ENCODE measurements at regions not wholly inside any gene's neighbourhood (a gene's known extent, or its start where the extent isn't known, plus 50 kb on each side); places are given as distances from the start of the nearest gene placed in this dataset.

- no peak overlapping the region for H3K4me3 ChIP-seq (ENCODE audit: low read depth, low read length)
- TF ChIP-seq CTCF (IDR thresholded peaks at IDR 0.05; ENCODE audit: control insufficient read depth, extremely low read depth, insufficient read depth), result no peak
- no peak for DNase-seq (ENCODE audit: low read depth)
Measured at GRCh38 chr13:23129331-23129730, 51.4 kb upstream of the SGCG start.
